Prostate gland (tissue), 2 donors: ENCODE measurements at regions not wholly inside any gene's neighbourhood (a gene's known extent, or its start where the extent isn't known, plus 50 kb on each side); places are given as distances from the start of the nearest gene placed in this dataset.

ENCODE experiments used
- POLR2A ChIP-seq: fragments of 450-650 bp; IDR thresholded peaks from one replicate; pipeline ENCODE4 v1.6.1; 2016; ENCODE audit warnings: antibody characterized with exemption, mild to moderate bottlenecking
- TF ChIP-seq, protein P1 (sequence below), 4 experiments: fragments of 200-600 bp in 2 of 4; fragments of 450-650 bp in 2 of 4; sonication (generic) in 2 of 4; IDR thresholded peaks; 1 replicate in 3 of 4; 2 replicates in 1 of 4; pipeline ENCODE4 v1.5.1; 2016 to 2019; ENCODE audit warnings: antibody characterized with exemption in 4 of 4, mild to moderate bottlenecking in 2 of 4, moderate library complexity in 2 of 4

DNA sequence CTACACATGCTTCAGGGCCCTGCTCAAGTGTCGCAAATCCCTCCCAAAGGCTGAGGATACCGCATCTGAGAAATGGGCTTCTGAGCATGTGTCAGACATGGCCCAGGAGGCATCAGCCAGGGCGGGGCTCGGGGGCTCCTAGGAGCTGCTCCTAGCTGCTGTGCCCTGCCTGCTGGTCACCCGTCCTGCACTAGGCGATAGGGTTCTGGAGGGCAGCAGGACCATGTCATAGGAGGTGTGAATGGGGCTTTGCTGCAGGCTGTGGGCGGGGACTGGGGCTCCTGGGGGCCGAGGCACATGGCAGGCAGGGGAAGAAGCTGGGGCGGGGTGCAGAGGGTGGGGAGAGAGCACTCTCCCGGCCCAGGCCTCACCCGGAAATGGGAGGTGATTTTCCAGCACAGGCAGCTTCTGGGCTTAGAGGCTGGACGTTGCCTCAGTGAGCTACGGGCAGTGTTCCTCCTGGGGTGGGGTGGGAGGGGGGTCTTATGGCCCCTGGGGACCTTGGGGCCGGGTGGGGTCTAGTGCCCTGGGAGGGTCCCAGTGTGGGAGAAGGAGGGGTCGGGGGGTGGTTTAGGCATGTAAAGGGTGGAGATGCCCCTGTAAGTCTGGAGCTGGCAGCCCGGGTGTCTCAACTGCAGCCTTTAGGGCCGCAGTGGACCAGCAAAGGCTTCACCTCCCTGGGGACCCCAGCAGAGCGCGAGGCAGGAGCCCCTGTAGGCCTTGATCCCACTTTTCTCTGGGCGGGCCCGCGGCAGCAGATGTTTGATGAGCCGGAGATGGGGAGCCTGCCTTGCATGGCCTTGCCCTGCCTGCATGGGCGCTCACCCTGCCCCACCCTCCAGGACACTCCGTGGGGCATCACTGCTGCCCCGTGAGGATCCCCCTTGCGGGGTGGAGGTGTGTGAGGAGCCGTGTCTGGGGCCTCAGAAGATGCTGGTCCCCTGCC, 98.6 kb upstream of the LRPAP1 start:
- TF ChIP-seq, protein P1, sequence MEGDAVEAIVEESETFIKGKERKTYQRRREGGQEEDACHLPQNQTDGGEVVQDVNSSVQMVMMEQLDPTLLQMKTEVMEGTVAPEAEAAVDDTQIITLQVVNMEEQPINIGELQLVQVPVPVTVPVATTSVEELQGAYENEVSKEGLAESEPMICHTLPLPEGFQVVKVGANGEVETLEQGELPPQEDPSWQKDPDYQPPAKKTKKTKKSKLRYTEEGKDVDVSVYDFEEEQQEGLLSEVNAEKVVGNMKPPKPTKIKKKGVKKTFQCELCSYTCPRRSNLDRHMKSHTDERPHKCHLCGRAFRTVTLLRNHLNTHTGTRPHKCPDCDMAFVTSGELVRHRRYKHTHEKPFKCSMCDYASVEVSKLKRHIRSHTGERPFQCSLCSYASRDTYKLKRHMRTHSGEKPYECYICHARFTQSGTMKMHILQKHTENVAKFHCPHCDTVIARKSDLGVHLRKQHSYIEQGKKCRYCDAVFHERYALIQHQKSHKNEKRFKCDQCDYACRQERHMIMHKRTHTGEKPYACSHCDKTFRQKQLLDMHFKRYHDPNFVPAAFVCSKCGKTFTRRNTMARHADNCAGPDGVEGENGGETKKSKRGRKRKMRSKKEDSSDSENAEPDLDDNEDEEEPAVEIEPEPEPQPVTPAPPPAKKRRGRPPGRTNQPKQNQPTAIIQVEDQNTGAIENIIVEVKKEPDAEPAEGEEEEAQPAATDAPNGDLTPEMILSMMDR (IDR thresholded peaks at IDR 0.05) = no peak
- TF ChIP-seq POLR2A = no peak
